ENCODE measurements at regions not wholly inside any gene's neighbourhood (a gene's known extent, or its start where the extent isn't known, plus 50 kb on each side); places are given as distances from the start of the nearest gene placed in this dataset.

- Histone ChIP-seq H3K27me3 (peaks cover 0 to 5% of the 10 kb centered on the region in 2 donors), H3K36me3 (no peaks in the 10 kb centered on the region), H3K4me3 (no peak overlapping the region), H3K27ac (no peak overlapping the region), H3K9me3 (no peaks in the 10 kb centered on the region), H3K4me1 (no peaks in the 10 kb centered on the region)
- intact Hi-C loops (cut with DNase I; ENCODE audit: low total_unique reads), result no loop called here
- DNase-seq (ENCODE audit: low spot score in 2 of 2), result no peak
- TF ChIP-seq POLR2A (IDR thresholded peaks at IDR 0.05) (no peak), POLR2AphosphoS5 (IDR thresholded peaks at IDR 0.05) (no peak), CTCF (IDR thresholded peaks at IDR 0.05) (no peak)
Observed at GRCh38 chr16:9152649-9153501, 61.4 kb downstream of the HAPSTR1 start.

GRCh38 chr16:9153502-9153864, 62.0 kb downstream of the HAPSTR1 start:
- no peak for DNase-seq (ENCODE audit: low spot score in 2 of 2)
- Histone ChIP-seq H3K4me3 (no peak overlapping the region), H3K27ac (no peak overlapping the region), H3K4me1 (no peaks in the 10 kb centered on the region), H3K27me3 (peaks cover 0 to 5% of the 10 kb centered on the region in 2 donors), H3K9me3 (no peaks in the 10 kb centered on the region), H3K36me3 (no peaks in the 10 kb centered on the region)
- TF ChIP-seq POLR2AphosphoS5 (IDR thresholded peaks at IDR 0.05) (no peak), POLR2A (IDR thresholded peaks at IDR 0.05) (no peak), CTCF (IDR thresholded peaks at IDR 0.05) (no peak)
- intact Hi-C loops (cut with DNase I; ENCODE audit: low total_unique reads), result no loop called here

GRCh38 chr16:9154567-9155410, 63.3 kb downstream of the HAPSTR1 start:
- Histone ChIP-seq H3K27me3 (peaks cover 0 to 5% of the 10 kb centered on the region in 2 donors), H3K27ac (no peak overlapping the region), H3K9me3 (no peaks in the 10 kb centered on the region), H3K4me1 (no peaks in the 10 kb centered on the region), H3K36me3 (no peaks in the 10 kb centered on the region), H3K4me3 (no peak overlapping the region)
- no peak for TF ChIP-seq CTCF (IDR thresholded peaks at IDR 0.05)
- no peak for TF ChIP-seq POLR2AphosphoS5 (IDR thresholded peaks at IDR 0.05)
- TF ChIP-seq POLR2A (IDR thresholded peaks at IDR 0.05), result no peak
- intact Hi-C loops (cut with DNase I; ENCODE audit: low total_unique reads), result no loop called here
- no peak for DNase-seq (ENCODE audit: low spot score in 2 of 2)

- H3K36me3 ChIP-seq, result no peaks in the 10 kb centered on the region
- no peaks in the 10 kb centered on the region for H3K9me3 ChIP-seq
- H3K4me3 ChIP-seq, result no peak overlapping the region
- no peak overlapping the region for H3K27ac ChIP-seq
- intact Hi-C loops (cut with DNase I; ENCODE audit: low total_unique reads), result no loop called here
- TF ChIP-seq POLR2AphosphoS5 (IDR thresholded peaks at IDR 0.05) (no peak), POLR2A (IDR thresholded peaks at IDR 0.05) (no peak), CTCF (IDR thresholded peaks at IDR 0.05) (no peak)
- H3K27me3 ChIP-seq, result peaks cover 0 to 5% of the 10 kb centered on the region in 2 donors
- DNase-seq (ENCODE audit: low spot score in 2 of 2), result no peak
- H3K4me1 ChIP-seq, result no peaks in the 10 kb centered on the region
Observed at GRCh38 chr16:9155871-9156270, 64.4 kb downstream of the HAPSTR1 start.

All from breast epithelium (tissue), 4 donors.